CD14-positive monocyte (primary cell): ENCODE measurements at regions not wholly inside any gene's neighbourhood (a gene's known extent, or its start where the extent isn't known, plus 50 kb on each side); places are given as distances from the start of the nearest gene placed in this dataset.

Source experiments
- DNase-seq, 3 donors: peaks; one replicate each; pipeline ENCODE4 v3.0.0-alpha.2; 2011 to 2022
- H2AFZ ChIP-seq: 2 replicates; pipeline ENCODE4 v1.6.0; 2012; ENCODE audit warnings: mild to moderate bottlenecking, low read depth, low read length, inconsistent platforms; ENCODE audit not compliant: insufficient read depth, poor library complexity, severe bottlenecking
- H3K27ac ChIP-seq, 2 donors: 1 replicate in 1 of 2; 2 replicates in 1 of 2; pipeline ENCODE4 v1.5.1; 2012 to 2013; ENCODE audit warnings: low read length in 2 of 2, control low read depth in 1 of 2, inconsistent platforms in 1 of 2, low read depth in 1 of 2, mild to moderate bottlenecking in 1 of 2
- H3K27me3 ChIP-seq, 2 donors: one replicate each; pipeline versions ENCODE4 v1.6.0 to v1.6.1; 2011 to 2013; ENCODE audit warnings: low read length in 2 of 2; ENCODE audit not compliant: control insufficient read depth in 2 of 2, insufficient read depth in 2 of 2
- H3K36me3 ChIP-seq, 2 donors: replicated peaks in 1 of 2; 1 replicate in 1 of 2; 2 replicates in 1 of 2; pipeline versions ENCODE4 v1.5.1 to v1.6.1; 2012 to 2013; ENCODE audit warnings: low read length in 2 of 2, control low read depth in 1 of 2, inconsistent platforms in 1 of 2, mild to moderate bottlenecking in 1 of 2; ENCODE audit not compliant: insufficient read depth in 2 of 2, control insufficient read depth in 1 of 2
- H3K4me1 ChIP-seq, 2 donors: 1 replicate in 1 of 2; 2 replicates in 1 of 2; pipeline versions ENCODE4 v1.5.1 to v1.6.1; 2012 to 2013; ENCODE audit warnings: low read length in 2 of 2, control low read depth in 1 of 2, inconsistent platforms in 1 of 2, mild to moderate bottlenecking in 1 of 2, moderate library complexity in 1 of 2; ENCODE audit not compliant: insufficient read depth in 2 of 2, control insufficient read depth in 1 of 2
- H3K4me2 ChIP-seq: replicated peaks from 2 replicates; pipeline ENCODE3; 2012; ENCODE audit warnings: low read length, moderate library complexity, mild to moderate bottlenecking; ENCODE audit not compliant: poor library complexity, severe bottlenecking; ENCODE audit errors: extremely low read depth
- H3K4me3 ChIP-seq, 3 experiments: fragments of 200-600 bp in 1 of 3; sonication (generic) in 1 of 3; replicated peaks in 1 of 3; 1 replicate in 2 of 3; 2 replicates in 1 of 3; pipeline ENCODE4 v1.5.1; 2011 to 2013; ENCODE audit warnings: low read length in 3 of 3, mild to moderate bottlenecking in 3 of 3, control low read depth in 2 of 3, low read depth in 2 of 3, inconsistent platforms in 1 of 3, moderate library complexity in 1 of 3
- H3K79me2 ChIP-seq: 2 replicates; pipeline ENCODE4 v1.6.0; 2012; ENCODE audit warnings: mild to moderate bottlenecking, control low read depth, inconsistent platforms, low read length, moderate library complexity; ENCODE audit not compliant: insufficient read depth
- H3K9ac ChIP-seq: 2 replicates; pipeline ENCODE4 v1.6.0; 2017; ENCODE audit warnings: low read length, mild to moderate bottlenecking; ENCODE audit not compliant: insufficient read depth, poor library complexity, severe bottlenecking
- H3K9me3 ChIP-seq, 2 donors: replicated peaks in 1 of 2; 1 replicate in 1 of 2; 2 replicates in 1 of 2; pipeline versions ENCODE4 v1.5.1 to v1.6.1; 2012 to 2013; ENCODE audit warnings: low read length in 2 of 2, control low read depth in 1 of 2; ENCODE audit not compliant: control insufficient read depth in 1 of 2, insufficient read depth in 1 of 2
- H4K20me1 ChIP-seq: 2 replicates; pipeline ENCODE4 v1.6.0; 2012; ENCODE audit warnings: mild to moderate bottlenecking, low read length, control low read depth, moderate library complexity; ENCODE audit not compliant: insufficient read depth
- H3K27ac Mint-ChIP-seq, 7 donors: one replicate each; pipeline ENCODE4 v1.8.0; 2020; ENCODE audit warnings: mild to moderate bottlenecking in 7 of 7, mixed read lengths in 7 of 7, moderate library complexity in 6 of 7, inconsistent platforms in 2 of 7
- H3K27me3 Mint-ChIP-seq, 3 donors: one replicate each; pipeline ENCODE4 v1.8.0; 2021 to 2022; ENCODE audit warnings: low read depth in 3 of 3, mild to moderate bottlenecking in 3 of 3, mixed read lengths in 3 of 3, moderate library complexity in 3 of 3, inconsistent platforms in 1 of 3
- H3K36me3 Mint-ChIP-seq, 2 donors: one replicate each; pipeline ENCODE4 v1.8.0; 2020; ENCODE audit warnings: mixed read lengths in 2 of 2, inconsistent platforms in 1 of 2, mild to moderate bottlenecking in 1 of 2
- H3K4me1 Mint-ChIP-seq: one replicate; pipeline ENCODE4 v1.8.0; 2020; ENCODE audit warnings: mild to moderate bottlenecking, mixed read lengths
- H3K4me3 Mint-ChIP-seq, 2 donors: one replicate each; pipeline ENCODE4 v1.8.0; 2020; ENCODE audit warnings: mild to moderate bottlenecking in 2 of 2, mixed read lengths in 2 of 2, moderate library complexity in 1 of 2
- H3K9me3 Mint-ChIP-seq, 7 donors: one replicate each; pipeline ENCODE4 v1.8.0; 2020 to 2022; ENCODE audit warnings: mixed read lengths in 7 of 7, mild to moderate bottlenecking in 6 of 7, moderate library complexity in 6 of 7, inconsistent platforms in 2 of 7
- WGBS: methylation state at CpG from one replicate; pipeline ENCODE4 v1.1.5; 2013; ENCODE audit warnings: missing lambda C conversion rate; ENCODE audit not compliant: insufficient coverage; 5-methylcytosine and 5-hydroxymethylcytosine counted together
- intact Hi-C, 2 donors: fragments of 100-400 bp; cut with micrococcal nuclease; formaldehyde crosslinking; loops; one replicate each; pipeline versions ENCODE4 v1.15.0 to v1.15.1; 2023
- TF ChIP-seq, protein P1 (sequence below): fragments of 200-600 bp; IDR thresholded peaks from one replicate; pipeline ENCODE4 v1.8.0; 2022; ENCODE audit warnings: antibody characterized with exemption, mild to moderate bottlenecking

GRCh38 chr1:229832695-229833094 lies 206.6 kb downstream of the URB2 start:
- H3K27ac ChIP-seq, result no peak overlapping the region
- no peak overlapping the region for H3K4me2 ChIP-seq
- no peaks in the 10 kb centered on the region for H3K9me3 ChIP-seq
- no peak for DNase-seq
- Mint-ChIP-seq H3K4me3 (no peak overlapping the region), H3K4me1 (peaks cover 3% of the 10 kb centered on the region), H3K27ac (no peak overlapping the region), H3K36me3 (no peaks in the 10 kb centered on the region), H3K27me3 (peaks cover 0 to 17% (median 10%) of the 10 kb centered on the region in 3 donors), H3K9me3 (peaks cover 0 to 19% (median 5%) of the 10 kb centered on the region in 7 donors)
- H3K79me2 ChIP-seq, result no peaks in the 10 kb centered on the region
- 97% methylated on average over 3 of the region's 3 CpGs for WGBS
- H3K27me3 ChIP-seq, result peaks cover 0 to 2% of the 10 kb centered on the region in 2 donors
- no peak overlapping the region for H3K9ac ChIP-seq
- intact Hi-C loops, result no loop called here
- no peak overlapping the region for H2AFZ ChIP-seq
- H3K4me3 ChIP-seq, result no peak overlapping the region
- no peaks in the 10 kb centered on the region for H3K4me1 ChIP-seq
- H3K36me3 ChIP-seq, result no peaks in the 10 kb centered on the region
- TF ChIP-seq, protein P1, sequence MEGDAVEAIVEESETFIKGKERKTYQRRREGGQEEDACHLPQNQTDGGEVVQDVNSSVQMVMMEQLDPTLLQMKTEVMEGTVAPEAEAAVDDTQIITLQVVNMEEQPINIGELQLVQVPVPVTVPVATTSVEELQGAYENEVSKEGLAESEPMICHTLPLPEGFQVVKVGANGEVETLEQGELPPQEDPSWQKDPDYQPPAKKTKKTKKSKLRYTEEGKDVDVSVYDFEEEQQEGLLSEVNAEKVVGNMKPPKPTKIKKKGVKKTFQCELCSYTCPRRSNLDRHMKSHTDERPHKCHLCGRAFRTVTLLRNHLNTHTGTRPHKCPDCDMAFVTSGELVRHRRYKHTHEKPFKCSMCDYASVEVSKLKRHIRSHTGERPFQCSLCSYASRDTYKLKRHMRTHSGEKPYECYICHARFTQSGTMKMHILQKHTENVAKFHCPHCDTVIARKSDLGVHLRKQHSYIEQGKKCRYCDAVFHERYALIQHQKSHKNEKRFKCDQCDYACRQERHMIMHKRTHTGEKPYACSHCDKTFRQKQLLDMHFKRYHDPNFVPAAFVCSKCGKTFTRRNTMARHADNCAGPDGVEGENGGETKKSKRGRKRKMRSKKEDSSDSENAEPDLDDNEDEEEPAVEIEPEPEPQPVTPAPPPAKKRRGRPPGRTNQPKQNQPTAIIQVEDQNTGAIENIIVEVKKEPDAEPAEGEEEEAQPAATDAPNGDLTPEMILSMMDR, result no peak
- H4K20me1 ChIP-seq, result no peaks in the 10 kb centered on the region

- TF ChIP-seq, protein P1, result no peak
- Histone ChIP-seq H3K4me1 (no peaks in the 10 kb centered on the region), H3K27me3 (peaks cover 0 to 2% of the 10 kb centered on the region in 2 donors), H3K4me3 (no peak overlapping the region), H3K9ac (no peak overlapping the region), H3K79me2 (no peaks in the 10 kb centered on the region), H3K27ac (no peak overlapping the region), H3K36me3 (no peaks in the 10 kb centered on the region), H4K20me1 (no peaks in the 10 kb centered on the region), H2AFZ (no peak overlapping the region), H3K4me2 (no peak overlapping the region), H3K9me3 (no peaks in the 10 kb centered on the region)
- no peak for DNase-seq
- intact Hi-C loops, result no loop called here
- Mint-ChIP-seq H3K27ac (no peak overlapping the region), H3K4me3 (no peak overlapping the region), H3K27me3 (peaks cover 2 to 14% (median 10%) of the 10 kb centered on the region in 3 donors), H3K36me3 (no peaks in the 10 kb centered on the region), H3K4me1 (peaks cover 6% of the 10 kb centered on the region), H3K9me3 (peaks cover 0 to 15% (median 5%) of the 10 kb centered on the region in 7 donors)
- WGBS, result 97% methylated on average over 4 of the region's 6 CpGs
Measured at GRCh38 chr1:229834230-229834629, 208.2 kb downstream of the URB2 start.
